ENCODE measurements at regions not wholly inside any gene's neighbourhood (a gene's known extent, or its start where the extent isn't known, plus 50 kb on each side); places are given as distances from the start of the nearest gene placed in this dataset.

- Mint-ChIP-seq H3K9me3 (no peaks in the 10 kb centered on the region), H3K27me3 (ENCODE audit: low read depth) (no peaks in the 10 kb centered on the region), H3K4me1 (peaks cover 3 to 10% of the 10 kb centered on the region in 2 experiments), H3K36me3 (ENCODE audit: insufficient read depth in 1 of 3, low read depth in 3 of 3) (no peaks in the 10 kb centered on the region), H3K27ac (no peak overlapping the region), H3K4me3 (no peak overlapping the region)
- TF ChIP-seq CTCF (conservative IDR thresholded peaks at IDR 0.05), result no peak
- Histone ChIP-seq H3K9ac (ENCODE audit: extremely low read depth, insufficient read length, low read length) (no peak overlapping the region), H3K27me3 (ENCODE audit: insufficient read depth, low read length) (no peaks in the 10 kb centered on the region), H3K4me1 (ENCODE audit: insufficient read depth, low read length) (no peaks in the 10 kb centered on the region), H3K23ac (ENCODE audit: insufficient read length, low read depth, low read length) (no peak overlapping the region), H3K4me2 (ENCODE audit: insufficient read depth, insufficient read length, low read length) (no peak overlapping the region), H4K91ac (ENCODE audit: insufficient read length, low read depth, low read length) (no peak overlapping the region), H2AK5ac (ENCODE audit: insufficient read length, low read length) (no peak overlapping the region), H3K23me2 (ENCODE audit: insufficient read length, low read depth, low read length, poor library complexity, severe bottlenecking) (no peaks in the 10 kb centered on the region), H3K9me3 (ENCODE audit: control insufficient read depth, low read depth, low read length) (no peaks in the 10 kb centered on the region), H3K79me2 (ENCODE audit: insufficient read depth, low read length) (no peaks in the 10 kb centered on the region), H2BK120ac (ENCODE audit: low read depth, low read length, poor library complexity, severe bottlenecking) (no peak overlapping the region), H2BK12ac (ENCODE audit: insufficient read length, low read depth, low read length) (no peak overlapping the region), H3T11ph (ENCODE audit: low read length) (no peak overlapping the region), H3K56ac (ENCODE audit: insufficient read length, low read depth, low read length) (no peak overlapping the region), H2AFZ (ENCODE audit: low read length) (no peak overlapping the region), H3K79me1 (ENCODE audit: insufficient read depth, low read depth, low read length, poor library complexity, severe bottlenecking) (no peaks in the 10 kb centered on the region), H3K27ac (ENCODE audit: insufficient read length, low read depth, low read length) (no peak overlapping the region), H4K20me1 (ENCODE audit: control insufficient read depth, insufficient read depth, insufficient read length) (no peaks in the 10 kb centered on the region), H3K14ac (ENCODE audit: insufficient read depth, low read length) (no peak overlapping the region), H2BK5ac (ENCODE audit: insufficient read length, low read length) (no peak overlapping the region), H3K18ac (ENCODE audit: insufficient read length, low read depth, low read length) (no peak overlapping the region), H3K4ac (ENCODE audit: low read depth, low read length) (no peak overlapping the region), H2BK20ac (ENCODE audit: low read depth, low read length, poor library complexity, severe bottlenecking) (no peak overlapping the region), H4K8ac (replicated peaks; ENCODE audit: insufficient read length, low read depth, low read length) (no peak overlapping the region), H4K5ac (ENCODE audit: insufficient read length, low read depth, low read length) (no peak overlapping the region), H2BK15ac (ENCODE audit: low read depth, low read length) (no peak overlapping the region)
- DNase-seq, result no peak
- WGBS (ENCODE audit: extremely low coverage, insufficient read length, low lambda C conversion rate), result no CpG with 5 or more reads among the region's 3 CpGs
Measured at GRCh38 chr1:84748364-84748763, 58.1 kb upstream of the SSX2IP start.

All from H9 (cell line).